Hematopoietic multipotent progenitor cell (in vitro differentiated cells): ENCODE measurements at regions not wholly inside any gene's neighbourhood (a gene's known extent, or its start where the extent isn't known, plus 50 kb on each side); places are given as distances from the start of the nearest gene placed in this dataset.
"Not testable (repeated sequence)": the region's sequence is repeated elsewhere in the genome, so short reads cannot be mapped to it uniquely, and the experiment has no call there.

Source experiments
- DNase-seq, 3 donors: peaks; one replicate each; pipeline ENCODE4 v3.0.0-alpha.2; 2011 to 2015; ENCODE audit warnings: low read depth in 2 of 3, low spot score in 2 of 3

DNA sequence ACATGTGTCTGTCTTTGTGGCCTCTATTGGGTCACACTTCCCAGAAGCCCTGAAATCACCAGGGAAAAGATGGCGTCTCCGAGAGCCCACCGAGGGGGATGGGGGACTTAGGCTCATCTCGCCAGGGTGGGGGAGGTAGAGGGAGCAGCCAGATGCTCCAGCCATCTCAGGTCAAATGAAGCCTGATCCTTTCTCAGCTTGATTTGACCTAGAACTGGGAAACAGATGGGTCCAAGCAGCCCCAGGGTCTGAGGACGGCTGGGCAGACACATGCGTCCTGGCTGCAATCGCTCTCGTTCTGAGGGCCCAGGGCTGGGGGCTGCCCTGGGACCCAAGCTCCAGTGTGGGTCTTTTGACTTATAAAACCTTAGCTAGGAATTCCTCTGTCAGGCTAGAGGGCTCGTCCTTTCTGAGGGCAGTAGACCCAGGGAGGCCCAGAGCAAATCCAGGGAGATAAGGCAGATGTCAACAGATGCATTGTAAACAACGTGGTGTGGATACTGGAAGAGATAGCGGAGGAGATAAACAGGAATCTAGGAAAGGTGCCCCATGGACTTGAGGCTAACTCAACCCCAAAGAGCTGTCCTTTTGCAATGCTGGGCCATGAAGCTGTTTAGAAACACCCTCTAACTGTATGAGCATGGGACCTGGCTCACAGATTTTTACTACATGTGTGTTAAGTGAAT lies 127.7 kb downstream of the MYCN start:
- no peak for DNase-seq

DNA sequence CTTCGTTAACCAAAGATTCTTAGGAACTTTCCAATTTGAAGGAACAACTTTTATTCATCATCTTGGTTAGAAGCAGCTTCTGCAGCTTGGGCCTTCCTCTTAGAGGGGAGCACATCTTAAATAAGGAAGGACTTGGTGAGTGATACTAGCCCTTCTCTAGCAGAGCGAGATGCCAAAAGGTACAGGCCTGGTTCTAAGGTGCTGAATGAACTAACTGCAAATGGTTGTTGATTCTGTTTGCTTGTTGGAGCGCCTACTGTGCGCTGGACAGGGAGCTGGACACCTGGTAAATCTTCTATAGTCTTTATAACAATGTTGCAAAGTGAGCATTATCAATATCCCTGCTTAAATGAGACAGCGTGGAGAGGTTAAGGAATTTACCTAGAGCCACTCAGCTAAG lies 127.1 kb downstream of the MYCN start:
- no peak for DNase-seq

DNA sequence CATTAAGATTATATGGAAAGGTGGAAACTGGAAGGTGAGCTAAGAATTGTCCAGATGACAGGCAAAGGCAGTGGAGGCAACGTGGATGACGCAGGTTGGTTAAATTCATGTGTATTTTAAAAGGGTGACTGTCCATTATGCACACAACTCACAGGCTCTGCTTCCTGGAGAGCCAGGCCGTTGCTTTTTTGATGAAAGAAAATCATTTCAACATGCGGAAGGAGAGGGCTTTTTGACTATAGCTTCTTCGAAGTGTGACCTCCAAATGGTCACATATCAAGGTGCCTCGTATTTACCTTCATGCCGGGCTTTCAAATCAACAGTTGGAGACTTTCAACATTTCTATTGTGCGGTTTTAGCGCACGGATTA lies 126.7 kb downstream of the MYCN start:
- no peak for DNase-seq

DNA sequence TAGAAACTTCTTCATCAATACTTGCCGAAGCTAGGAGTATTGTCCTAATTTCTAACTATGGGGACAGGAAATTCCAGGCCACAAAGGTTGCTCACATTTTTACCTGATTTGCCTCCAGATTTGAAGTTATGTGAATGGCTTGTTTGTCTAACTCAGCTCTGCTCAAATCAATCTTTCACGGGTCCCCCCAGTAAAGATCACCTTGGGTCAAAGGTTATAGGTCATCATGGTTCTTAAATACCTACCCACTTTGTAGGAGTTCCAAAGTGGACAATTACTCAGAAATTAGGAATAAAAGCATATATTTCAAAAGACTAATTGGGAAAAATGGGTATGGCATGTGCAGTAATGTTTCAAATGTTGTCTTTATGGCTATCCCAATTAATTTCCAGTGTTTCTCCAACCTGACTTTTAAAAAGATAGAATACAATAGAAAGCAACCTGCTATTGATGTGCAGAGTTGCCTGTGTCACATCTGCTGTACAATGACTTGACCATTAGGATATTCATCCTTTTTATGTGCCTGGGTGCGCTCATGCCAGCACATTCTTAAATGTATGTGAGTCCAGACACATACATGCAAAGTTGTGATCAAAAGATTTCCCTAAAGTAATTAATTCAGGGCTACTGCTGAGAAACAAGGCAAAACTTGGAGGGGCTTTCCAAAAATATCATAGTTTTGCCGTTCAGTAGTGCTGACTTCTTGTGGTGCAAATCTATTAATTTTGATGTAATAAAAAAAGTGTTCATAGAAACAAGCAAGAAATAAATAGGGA lies 126.1 kb downstream of the MYCN start:
- no peak for DNase-seq

DNA sequence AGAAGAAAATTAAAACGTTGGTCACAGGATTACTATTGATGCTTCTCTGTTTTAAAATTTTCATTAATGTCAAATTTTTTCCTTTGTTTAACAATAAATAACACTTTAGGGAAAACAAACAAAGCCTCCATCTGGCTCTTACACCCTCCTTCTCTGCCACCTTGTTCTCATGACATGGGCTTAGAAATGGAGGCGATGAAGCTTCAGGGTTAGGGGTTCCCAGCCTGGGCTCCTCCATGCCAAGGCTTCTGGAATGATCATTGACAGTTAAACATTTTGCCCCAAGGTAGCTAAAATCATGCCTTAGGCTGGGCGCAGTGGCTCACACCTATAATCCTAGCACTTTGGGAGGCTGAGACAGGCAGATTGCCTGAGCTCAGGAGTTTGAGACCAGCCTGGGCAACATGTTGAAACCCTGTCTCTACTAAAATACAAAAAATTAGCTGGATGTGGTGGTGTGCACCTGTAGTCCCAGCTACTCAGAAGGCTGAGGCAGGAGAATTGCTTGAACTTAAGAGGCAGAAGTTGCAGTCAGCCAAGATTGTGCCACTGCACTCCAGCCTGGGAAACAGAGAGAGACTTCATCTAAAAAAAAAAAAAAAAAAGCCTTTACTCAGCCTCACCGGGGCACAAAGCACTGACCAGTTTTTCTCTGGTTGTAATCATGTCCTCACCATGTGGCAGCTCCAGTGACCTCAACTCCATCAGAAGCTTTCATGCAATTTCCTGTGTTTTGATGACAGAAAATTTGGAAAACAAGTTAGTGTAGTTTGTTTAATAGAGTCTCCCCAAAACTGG lies 125.1 kb downstream of the MYCN start:
- DNase-seq: not testable (repeated sequence)

DNA sequence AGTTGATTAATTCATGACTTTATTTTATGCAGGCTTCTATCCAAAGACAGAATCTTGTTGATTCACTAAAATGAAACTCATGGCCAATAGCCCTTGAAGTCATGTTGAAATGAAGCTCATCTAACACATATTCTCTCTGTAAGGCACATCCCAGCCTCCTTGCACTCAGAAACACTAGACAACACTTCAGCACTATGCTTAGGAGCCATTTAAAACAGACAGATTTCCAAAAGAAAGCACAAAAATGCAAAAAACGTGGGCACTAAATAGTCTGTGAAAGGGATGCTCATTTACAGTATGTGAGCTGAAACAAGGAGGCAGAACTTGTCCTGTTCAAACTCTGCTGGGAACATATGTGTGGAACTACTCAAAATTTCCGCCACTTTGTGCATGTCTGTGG lies 124.4 kb downstream of the MYCN start:
- no peak for DNase-seq

DNA sequence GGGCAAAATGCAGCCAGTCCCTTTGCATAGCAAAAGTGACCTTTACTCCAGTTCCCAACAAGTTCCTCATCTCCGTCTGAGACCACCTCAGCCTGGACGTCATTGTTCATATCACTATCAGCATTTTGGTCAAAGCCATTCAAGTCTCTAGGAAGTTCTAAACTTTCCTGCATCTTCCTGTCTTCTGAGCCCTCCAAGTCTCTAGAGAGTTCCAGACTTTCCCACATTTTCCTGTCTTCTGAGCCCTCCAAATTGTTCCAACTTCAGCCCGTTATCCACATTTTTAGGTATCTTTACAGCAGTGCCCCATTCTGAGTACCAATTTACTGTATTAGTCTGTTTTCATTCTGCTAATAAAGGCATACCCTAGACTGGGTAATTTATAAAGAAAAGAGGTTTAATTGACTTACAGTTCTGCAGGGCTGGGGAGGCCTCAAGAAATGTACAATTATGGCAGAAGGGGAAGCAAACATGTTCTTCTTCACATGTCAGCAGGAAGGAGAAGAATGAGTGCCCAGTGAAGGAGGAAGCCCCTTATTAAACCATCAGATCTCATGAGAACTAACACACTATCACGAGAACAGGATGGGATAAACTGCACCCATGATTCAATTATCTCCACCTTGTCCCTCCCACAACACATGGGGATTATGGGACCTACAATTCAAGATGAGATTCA lies 123.7 kb downstream of the MYCN start:
- DNase-seq: no peak

DNA sequence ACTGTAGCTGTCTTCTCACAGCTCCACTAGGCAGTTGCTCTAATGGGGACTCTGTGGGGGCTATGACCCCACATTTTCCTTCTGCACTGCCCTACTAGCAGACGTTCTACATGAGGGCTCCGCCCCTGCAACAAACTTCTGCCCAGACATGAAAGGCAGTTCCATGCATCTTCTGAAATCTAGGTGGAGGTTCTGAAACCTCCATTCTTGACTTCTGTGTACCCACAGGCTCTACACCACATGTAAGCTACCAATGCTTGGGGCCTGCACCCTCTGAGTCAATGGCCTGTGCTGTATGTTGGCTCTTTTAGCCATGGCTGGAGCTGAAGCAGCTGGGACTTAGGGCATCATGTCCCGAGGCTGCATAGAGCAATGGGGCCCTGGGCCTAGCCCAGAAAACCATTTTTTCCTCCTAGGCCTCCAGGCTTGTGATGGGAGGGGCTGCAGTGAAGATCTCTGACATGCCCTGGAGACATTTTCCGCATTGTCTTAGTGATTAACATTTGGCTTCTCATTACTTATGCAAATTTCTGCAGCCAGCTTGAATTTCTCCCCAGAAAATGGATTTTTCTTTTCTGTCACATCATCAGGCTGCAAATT lies 123.0 kb downstream of the MYCN start:
- DNase-seq: no peak

DNA sequence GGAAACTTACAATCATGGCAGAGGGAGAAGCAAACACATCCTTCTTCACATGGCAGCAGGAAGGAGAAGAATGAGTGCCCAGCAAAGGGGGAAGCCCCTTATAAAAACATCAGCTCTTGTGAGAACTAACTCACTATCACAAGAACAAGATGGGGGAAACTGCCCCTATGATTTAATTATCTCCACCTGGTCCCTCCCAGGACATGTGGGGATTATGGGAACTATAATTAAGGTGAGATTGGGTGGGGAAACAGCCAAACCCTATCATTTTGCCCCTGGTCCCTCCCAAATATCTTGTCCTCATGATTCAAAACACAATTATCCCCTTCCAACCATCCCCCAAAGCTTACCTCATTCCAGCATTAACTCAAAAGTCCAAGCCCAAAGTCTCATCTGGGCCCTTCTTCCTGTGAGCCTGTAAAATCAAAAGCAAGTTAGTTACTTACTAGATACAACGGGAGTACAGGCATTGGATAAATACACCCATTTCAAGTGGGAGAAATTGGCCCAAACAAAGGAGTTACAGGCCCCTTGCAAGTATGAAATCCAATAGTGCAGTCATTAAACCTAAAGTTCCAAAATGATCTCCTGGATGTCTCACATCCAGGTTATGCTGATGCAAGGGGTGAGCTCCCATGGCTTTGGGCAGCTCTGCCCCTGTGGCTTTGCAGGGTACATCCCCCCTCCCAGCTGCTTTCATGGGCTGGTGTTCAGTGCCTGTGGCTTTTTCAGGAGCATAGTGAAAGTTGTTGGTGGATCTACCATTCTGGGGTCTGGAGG lies 122.3 kb downstream of the MYCN start:
- DNase-seq: no peak

DNA sequence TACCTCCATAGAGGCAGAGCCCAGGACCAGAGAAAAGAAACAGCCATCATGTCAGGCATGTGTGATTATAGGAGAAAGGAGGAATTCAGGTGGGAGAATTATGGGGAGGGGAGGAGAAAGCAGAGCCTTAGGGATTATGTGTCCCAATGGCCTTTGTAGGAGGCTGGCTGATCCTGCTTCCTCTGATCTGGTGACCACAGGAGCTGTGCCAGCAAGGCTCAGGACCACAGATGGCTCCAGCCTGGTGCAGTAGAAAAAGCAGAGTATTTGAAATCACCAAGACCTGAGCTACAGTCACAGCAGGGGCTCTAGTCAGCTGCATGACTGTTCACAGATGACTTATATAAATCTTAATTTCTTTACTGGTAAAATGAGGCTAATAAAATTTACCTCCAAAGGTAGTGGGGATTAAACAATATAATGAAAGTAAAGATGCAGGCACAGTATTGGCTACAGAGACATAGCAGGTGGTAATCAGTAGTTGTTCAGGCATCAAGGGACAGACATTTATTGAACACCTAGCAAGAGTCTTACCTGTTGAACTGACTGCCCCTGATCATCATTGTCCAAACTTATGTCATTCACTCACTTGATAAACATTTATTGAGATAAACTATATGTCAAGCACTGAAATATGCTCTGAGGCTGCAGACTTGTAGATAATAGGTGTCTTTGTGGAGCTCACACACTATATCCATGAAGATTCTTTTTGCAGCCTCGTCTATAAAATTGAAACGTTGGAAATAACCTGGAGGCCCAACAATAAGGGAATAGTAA lies 121.3 kb downstream of the MYCN start:
- no peak for DNase-seq

DNA sequence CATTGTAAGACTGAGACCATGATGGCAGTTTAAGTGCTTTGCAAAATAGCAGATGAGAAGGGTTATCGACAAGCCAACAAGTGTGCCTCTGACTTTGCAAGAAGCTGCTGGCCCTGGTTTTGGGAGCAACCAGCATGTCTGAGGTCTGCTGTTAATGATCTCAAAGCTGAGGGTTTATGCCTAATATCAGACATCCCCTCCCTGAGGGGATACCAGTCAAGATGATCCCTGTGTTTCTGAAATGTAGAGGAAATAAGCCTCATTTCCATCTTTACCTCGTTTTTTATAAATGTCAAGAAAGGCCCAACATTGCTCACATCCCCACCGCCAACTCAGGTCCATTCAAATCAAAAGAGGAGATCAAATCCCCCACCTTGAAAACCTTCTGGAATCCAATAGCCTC lies 120.6 kb downstream of the MYCN start:
- no peak for DNase-seq

DNA sequence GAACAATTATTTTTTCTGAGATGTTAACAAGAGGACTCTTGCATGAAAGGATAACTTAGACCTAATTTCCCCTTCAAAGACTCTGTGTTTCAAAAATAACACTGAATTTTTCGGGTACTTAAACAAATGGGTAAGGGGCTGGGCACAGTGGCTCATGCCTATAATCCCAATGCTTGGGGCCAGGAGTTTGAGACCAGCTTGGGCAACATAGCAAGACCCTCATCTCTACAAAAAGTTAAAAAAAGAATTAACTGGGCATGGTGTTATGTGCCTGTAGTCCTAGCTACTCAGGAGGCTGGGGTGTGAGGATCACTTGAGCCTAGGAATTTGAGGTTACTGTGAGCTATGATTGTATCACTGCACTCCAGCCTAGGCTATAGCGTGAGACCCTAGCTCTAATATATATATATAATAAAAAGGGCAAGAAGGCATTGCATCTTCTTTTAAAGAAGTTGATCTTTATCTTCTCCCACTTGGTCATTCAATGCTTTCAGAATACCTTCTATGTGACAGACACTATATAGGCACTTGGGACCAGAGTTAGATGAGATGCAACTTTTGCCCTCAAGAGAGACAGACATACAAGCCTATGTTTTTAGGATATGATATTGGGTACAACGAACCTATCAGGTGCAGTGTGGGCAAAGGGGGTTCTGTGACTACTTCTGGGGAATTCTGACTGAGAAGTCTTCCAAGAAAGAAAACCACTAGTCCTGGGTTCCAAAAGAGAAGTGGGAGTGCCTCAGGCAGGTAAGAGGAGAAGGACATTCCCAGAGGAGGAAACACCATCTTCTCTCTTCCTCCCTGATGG lies 120.0 kb downstream of the MYCN start:
- no peak for DNase-seq

DNA sequence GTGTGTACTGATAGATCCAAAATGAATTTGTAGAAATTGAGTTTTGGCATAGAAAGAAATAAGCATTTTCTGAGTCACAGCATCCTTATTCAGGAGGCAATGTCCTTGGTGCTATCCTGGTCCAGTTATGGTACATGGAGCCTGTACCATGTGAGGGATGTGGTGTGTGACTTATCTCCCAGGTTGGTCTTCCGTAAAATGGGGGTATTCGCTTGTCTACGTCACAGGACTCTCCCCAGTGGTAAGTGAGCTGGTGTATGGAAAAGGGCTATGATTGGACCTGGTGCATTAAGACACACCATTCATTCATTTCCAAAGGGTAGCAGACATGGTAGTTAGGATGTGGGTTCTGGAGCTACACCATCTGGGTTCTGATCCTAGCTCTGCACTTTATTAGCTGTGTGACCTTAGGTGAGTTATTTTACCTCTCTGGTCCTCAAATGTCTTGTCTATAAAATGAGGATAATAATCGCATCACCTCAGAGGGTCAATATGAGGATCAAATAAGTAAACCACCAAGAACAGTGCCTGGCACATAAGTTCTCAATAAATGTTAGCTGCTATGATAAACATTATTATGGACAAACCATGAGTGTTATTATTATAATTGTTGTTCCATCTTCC lies 119.2 kb downstream of the MYCN start:
- DNase-seq: no peak

DNA sequence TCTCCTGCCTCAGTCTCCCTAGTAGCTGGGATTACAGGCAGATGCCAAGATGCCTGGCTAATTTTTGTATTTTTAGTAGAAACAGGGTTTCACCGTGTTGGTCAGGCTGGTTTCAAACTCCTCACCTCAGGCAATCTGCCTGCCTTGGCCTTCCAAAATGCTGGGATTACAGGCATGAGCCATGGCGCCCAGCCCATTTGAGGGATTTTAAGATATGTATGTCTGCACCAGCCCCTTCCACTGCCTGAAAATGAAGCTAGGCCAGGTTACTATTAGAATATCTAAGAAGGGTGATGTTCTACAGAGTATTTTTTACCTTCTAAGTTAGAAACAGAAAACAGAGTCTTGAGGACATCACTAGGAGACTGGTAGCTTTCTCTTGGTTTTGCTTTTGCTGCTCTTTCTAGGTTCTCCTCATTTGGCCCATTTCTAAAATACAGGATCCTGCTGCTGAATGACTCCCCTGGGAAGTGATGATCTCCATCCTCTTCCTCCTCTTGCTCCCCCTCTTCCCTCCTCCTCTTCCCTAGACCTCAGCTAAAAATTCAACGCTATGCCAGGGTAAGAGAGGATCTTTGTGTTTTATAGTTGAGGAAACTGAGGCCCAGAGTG lies 118.5 kb downstream of the MYCN start:
- no peak for DNase-seq

DNA sequence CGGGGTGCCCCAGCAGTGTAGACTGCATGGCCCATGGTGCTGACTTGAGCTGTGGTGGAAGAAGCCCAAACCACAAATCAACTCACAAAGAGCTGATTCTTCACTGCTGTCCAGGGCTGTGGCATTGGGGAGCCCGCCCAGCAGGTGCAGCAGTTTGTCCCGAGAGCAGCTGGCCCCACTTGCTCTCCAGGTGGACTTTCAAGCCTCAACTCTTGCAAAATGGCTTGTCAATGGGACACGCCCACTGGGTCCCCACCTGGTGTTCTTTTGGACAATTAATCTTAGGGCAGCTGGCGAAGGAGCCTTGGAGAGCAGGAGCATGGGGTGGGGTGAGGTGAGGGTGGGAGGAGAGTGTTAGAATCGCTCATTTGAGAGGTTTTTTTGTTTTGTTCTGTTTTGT lies 117.9 kb downstream of the MYCN start:
- DNase-seq: no peak

DNA sequence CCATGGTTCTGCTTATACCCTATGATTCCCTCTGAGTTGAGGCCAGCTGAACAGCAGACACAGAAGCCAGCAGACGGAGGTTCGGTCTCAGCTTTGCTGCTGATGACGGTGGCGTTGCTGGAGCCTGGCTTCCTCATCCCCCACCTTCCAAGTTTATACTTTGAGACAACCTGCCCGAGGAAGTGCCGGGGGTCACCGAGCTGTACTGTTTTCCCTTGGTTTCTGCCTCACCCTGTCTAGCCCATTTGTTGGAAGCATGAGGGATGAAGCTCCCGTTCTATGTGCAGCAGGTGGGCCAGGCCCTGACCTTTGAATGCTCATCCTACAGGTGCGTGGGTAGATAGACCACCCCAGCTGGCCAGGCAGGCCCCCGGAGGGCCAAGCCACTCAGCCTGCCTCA lies 117.3 kb downstream of the MYCN start:
- no peak for DNase-seq

DNA sequence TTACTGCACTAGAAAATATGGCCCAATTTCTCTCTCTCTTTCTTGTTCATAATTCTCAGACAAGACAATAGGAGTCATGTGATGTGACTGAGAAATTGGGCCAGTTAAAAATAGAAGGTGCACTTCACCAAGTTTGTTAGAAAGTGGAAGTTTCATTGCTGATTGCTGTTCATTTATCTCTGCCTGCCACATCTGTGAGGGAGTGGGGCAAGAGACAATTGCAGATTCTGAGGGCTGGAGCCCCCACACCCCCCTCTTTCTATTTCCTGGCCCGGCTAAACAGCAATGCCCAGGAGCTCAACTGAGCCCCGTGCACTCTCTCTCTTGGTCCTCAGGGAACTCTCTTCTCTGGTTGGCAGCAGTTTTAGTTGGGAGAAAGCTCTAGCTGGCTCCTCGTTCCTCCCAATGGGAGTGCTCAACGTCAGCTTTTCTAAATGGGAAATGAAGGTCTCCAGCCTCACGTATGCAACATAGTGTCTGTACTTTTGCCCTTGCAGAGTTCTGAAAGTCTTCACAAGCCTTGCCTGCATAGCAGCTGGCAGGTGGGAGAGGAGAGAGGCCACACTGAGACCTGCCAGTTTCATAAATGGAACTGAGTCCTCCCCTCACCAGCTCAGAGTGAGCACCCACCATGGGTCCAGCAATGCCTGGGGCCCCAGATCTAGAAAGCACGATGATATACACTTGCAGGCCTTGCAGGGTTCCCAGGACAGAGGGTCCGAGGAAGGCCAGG lies 115.7 kb downstream of the MYCN start:
- peak in 2 of 3 donors; percentile 13 to 58 for DNase-seq
